GM10248 (cell line): ENCODE measurements at regions not wholly inside any gene's neighbourhood (a gene's known extent, or its start where the extent isn't known, plus 50 kb on each side); places are given as distances from the start of the nearest gene placed in this dataset.

ENCODE experiments used
- CTCF ChIA-PET: fragments of 300-600 bp; sonication (Branson Sonifier 250); formaldehyde crosslinking; extraction: SDS; loops from one replicate; lab custom pipeline; 2021; ENCODE audit warnings: antibody characterized with exemption; lab: Yijun Ruan, JAX
- POLR2A ChIA-PET: fragments of 350-650 bp; sonication (Branson Sonifier 250); formaldehyde crosslinking; extraction: SDS; loops from one replicate; lab custom pipeline; 2020; ENCODE audit warnings: antibody characterized with exemption; lab: Yijun Ruan, JAX
- DNase-seq: peaks from one replicate; pipeline ENCODE4 v3.0.0; 2012; ENCODE audit errors: extremely low spot score
- CTCF ChIP-seq: IDR thresholded peaks from 2 replicates; pipeline ENCODE4 v1.5.1; 2012; ENCODE audit warnings: mild to moderate bottlenecking, low read depth; ENCODE audit errors: extremely low read depth, missing control alignments, control extremely low read depth

GRCh38 chr16:62170642-62171041 is 134.4 kb upstream of the CDH8 start:
- ChIA-PET CTCF (no interaction called here), POLR2A (no interaction called here)
- no peak for TF ChIP-seq CTCF
- no peak for DNase-seq

GRCh38 chr16:62167551-62167950 is 131.3 kb upstream of the CDH8 start:
- ChIA-PET POLR2A (no interaction called here), CTCF (interaction anchor here (1.6 kb wide), 1 partner anchor 19 kb away, joined by 4 read pairs; no protein-coding TSS in a partner anchor)
- no peak for TF ChIP-seq CTCF
- no peak for DNase-seq

- CTCF ChIA-PET: no interaction called here
- TF ChIP-seq CTCF: no peak
- POLR2A ChIA-PET: no interaction called here
- DNase-seq: no peak
Measured at GRCh38 chr16:62157544-62157943, 121.3 kb upstream of the CDH8 start.

- ChIA-PET POLR2A (no interaction called here), CTCF (no interaction called here)
- TF ChIP-seq CTCF: no peak
- DNase-seq: no peak
Measured at GRCh38 chr16:62156971-62157370, 120.7 kb upstream of the CDH8 start.

GRCh38 chr16:62149631-62150030 is 113.4 kb upstream of the CDH8 start:
- no peak for TF ChIP-seq CTCF
- no peak for DNase-seq
- ChIA-PET CTCF (no interaction called here), POLR2A (no interaction called here)

- CTCF ChIA-PET: no interaction called here
- POLR2A ChIA-PET: no interaction called here
- TF ChIP-seq CTCF: no peak
- DNase-seq: no peak
Measured at GRCh38 chr16:62137996-62138395, 101.8 kb upstream of the CDH8 start.

GRCh38 chr16:62135911-62136310 is 99.7 kb upstream of the CDH8 start:
- POLR2A ChIA-PET: no interaction called here
- DNase-seq: no peak
- CTCF ChIA-PET: interaction anchor here (1.0 kb wide), 1 partner anchor 8 kb away, joined by 5 read pairs; no protein-coding TSS in a partner anchor
- no peak for TF ChIP-seq CTCF
